Activated T-cell treated with anti-CD3 and anti-CD28 coated beads, Interleukin-2, amount 50 U/mL, for 24 hours (primary cell): ENCODE measurements at regions not wholly inside any gene's neighbourhood (a gene's known extent, or its start where the extent isn't known, plus 50 kb on each side); places are given as distances from the start of the nearest gene placed in this dataset.
"Not testable (repeated sequence)": the region's sequence is repeated elsewhere in the genome, so short reads cannot be mapped to it uniquely, and the experiment has no call there.

Source experiments
- DNase-seq: peaks from one replicate; pipeline ENCODE4 v3.0.0-alpha.2; 2020
- H3K27ac Mint-ChIP-seq: 2 replicates; pipeline ENCODE4 v1.8.0; 2020; ENCODE audit warnings: mild to moderate bottlenecking, mixed read lengths
- H3K27me3 Mint-ChIP-seq: 2 replicates; pipeline ENCODE4 v1.8.0; 2020; ENCODE audit warnings: mixed read lengths
- H3K36me3 Mint-ChIP-seq: 2 replicates; pipeline ENCODE4 v1.8.0; 2020; ENCODE audit warnings: low read depth, mixed read lengths
- H3K4me1 Mint-ChIP-seq: 2 replicates; pipeline ENCODE4 v1.8.0; 2020; ENCODE audit warnings: low read depth, mixed read lengths
- H3K4me3 Mint-ChIP-seq: 2 replicates; pipeline ENCODE4 v1.8.0; 2020; ENCODE audit warnings: mild to moderate bottlenecking, moderate library complexity, mixed read lengths
- H3K9me3 Mint-ChIP-seq: 2 replicates; pipeline ENCODE4 v1.8.0; 2020; ENCODE audit warnings: mixed read lengths

- H3K4me1 Mint-ChIP-seq, result no peaks in the 10 kb centered on the region
- DNase-seq, result no peak
- no peak overlapping the region for H3K4me3 Mint-ChIP-seq
These were observed 200.7 kb upstream of the ECI2 start for GRCh38 chr6:4336084-4336483.

GRCh38 chr6:4334158-4334740 is 198.9 kb upstream of the ECI2 start:
- H3K4me3 Mint-ChIP-seq, DNase-seq, H3K9me3 Mint-ChIP-seq, H3K27ac Mint-ChIP-seq, H3K4me1 Mint-ChIP-seq, H3K27me3 Mint-ChIP-seq, H3K36me3 Mint-ChIP-seq: not testable (repeated sequence)

More at GRCh38 chr6:4336084-4336483, 200.7 kb upstream of the ECI2 start:
- H3K27ac Mint-ChIP-seq, result no peak overlapping the region
- H3K36me3 Mint-ChIP-seq, result no peaks in the 10 kb centered on the region
- H3K9me3 Mint-ChIP-seq, result no peaks in the 10 kb centered on the region
- H3K27me3 Mint-ChIP-seq, result peaks cover 13% of the 10 kb centered on the region

- H3K27me3 Mint-ChIP-seq, result peaks cover 22% of the 10 kb centered on the region
- H3K4me3 Mint-ChIP-seq, result no peak overlapping the region
- H3K9me3 Mint-ChIP-seq, result no peaks in the 10 kb centered on the region
- no peaks in the 10 kb centered on the region for H3K4me1 Mint-ChIP-seq
- DNase-seq, result no peak
- no peaks in the 10 kb centered on the region for H3K36me3 Mint-ChIP-seq
- no peak overlapping the region for H3K27ac Mint-ChIP-seq
These were observed 192.5 kb upstream of the ECI2 start for GRCh38 chr6:4327841-4328240.

GRCh38 chr6:4324746-4325145 is 189.4 kb upstream of the ECI2 start:
- Mint-ChIP-seq H3K36me3 (no peaks in the 10 kb centered on the region), H3K9me3 (no peaks in the 10 kb centered on the region), H3K4me3 (no peak overlapping the region), H3K4me1 (no peaks in the 10 kb centered on the region), H3K27me3 (peaks cover 30% of the 10 kb centered on the region), H3K27ac (no peak overlapping the region)
- DNase-seq, result no peak

GRCh38 chr6:4323322-4323721 is 187.9 kb upstream of the ECI2 start:
- no peak for DNase-seq
- Mint-ChIP-seq H3K4me3 (no peak overlapping the region), H3K27me3 (peaks cover 38% of the 10 kb centered on the region), H3K36me3 (no peaks in the 10 kb centered on the region), H3K9me3 (no peaks in the 10 kb centered on the region), H3K27ac (no peak overlapping the region), H3K4me1 (no peaks in the 10 kb centered on the region)

- Mint-ChIP-seq H3K27me3 (peaks cover 42% of the 10 kb centered on the region), H3K4me3 (no peak overlapping the region), H3K4me1 (no peaks in the 10 kb centered on the region), H3K27ac (no peak overlapping the region), H3K36me3 (no peaks in the 10 kb centered on the region), H3K9me3 (no peaks in the 10 kb centered on the region)
- no peak for DNase-seq
These were observed 187.5 kb upstream of the ECI2 start for GRCh38 chr6:4322846-4323309.

- Mint-ChIP-seq H3K27ac (no peak overlapping the region), H3K4me3 (no peak overlapping the region), H3K27me3 (peaks cover 41% of the 10 kb centered on the region), H3K9me3 (no peaks in the 10 kb centered on the region), H3K36me3 (no peaks in the 10 kb centered on the region), H3K4me1 (no peaks in the 10 kb centered on the region)
- DNase-seq, result no peak
These were observed 186.9 kb upstream of the ECI2 start for GRCh38 chr6:4322134-4322845.

- Mint-ChIP-seq H3K27ac (no peak overlapping the region), H3K4me3 (no peak overlapping the region), H3K27me3 (peaks cover 36% of the 10 kb centered on the region), H3K9me3 (no peaks in the 10 kb centered on the region), H3K4me1 (no peaks in the 10 kb centered on the region), H3K36me3 (no peaks in the 10 kb centered on the region)
- no peak for DNase-seq
These were observed 185.5 kb upstream of the ECI2 start for GRCh38 chr6:4320860-4321259.

GRCh38 chr6:4319981-4320683 is 184.8 kb upstream of the ECI2 start:
- H3K27ac Mint-ChIP-seq, result no peak overlapping the region
- H3K9me3 Mint-ChIP-seq, result no peaks in the 10 kb centered on the region
- H3K4me1 Mint-ChIP-seq, result no peaks in the 10 kb centered on the region
- peaks cover 41% of the 10 kb centered on the region for H3K27me3 Mint-ChIP-seq
- no peak overlapping the region for H3K4me3 Mint-ChIP-seq
- no peak for DNase-seq
- H3K36me3 Mint-ChIP-seq, result no peaks in the 10 kb centered on the region

- no peak overlapping the region for H3K4me3 Mint-ChIP-seq
- no peaks in the 10 kb centered on the region for H3K36me3 Mint-ChIP-seq
- H3K27ac Mint-ChIP-seq, result no peak overlapping the region
- no peaks in the 10 kb centered on the region for H3K4me1 Mint-ChIP-seq
- DNase-seq, result no peak
- peaks cover 36% of the 10 kb centered on the region for H3K27me3 Mint-ChIP-seq
- peaks cover 3% of the 10 kb centered on the region for H3K9me3 Mint-ChIP-seq
These were observed 182.9 kb upstream of the ECI2 start for GRCh38 chr6:4318321-4318720.

GRCh38 chr6:4316867-4317400 is 181.6 kb upstream of the ECI2 start:
- no peaks in the 10 kb centered on the region for H3K36me3 Mint-ChIP-seq
- H3K4me3 Mint-ChIP-seq, result no peak overlapping the region
- no peak for DNase-seq
- peaks cover 16% of the 10 kb centered on the region for H3K9me3 Mint-ChIP-seq
- peaks cover 26% of the 10 kb centered on the region for H3K27me3 Mint-ChIP-seq
- H3K27ac Mint-ChIP-seq, result no peak overlapping the region
- no peaks in the 10 kb centered on the region for H3K4me1 Mint-ChIP-seq

GRCh38 chr6:4314201-4314707 is 178.9 kb upstream of the ECI2 start:
- H3K36me3 Mint-ChIP-seq, result no peaks in the 10 kb centered on the region
- no peak overlapping the region for H3K4me3 Mint-ChIP-seq
- no peak for DNase-seq
- H3K9me3 Mint-ChIP-seq, result peaks cover 38% of the 10 kb centered on the region
- H3K27ac Mint-ChIP-seq, result no peak overlapping the region
- no peaks in the 10 kb centered on the region for H3K4me1 Mint-ChIP-seq
- peaks cover 27% of the 10 kb centered on the region for H3K27me3 Mint-ChIP-seq

GRCh38 chr6:4313044-4313686 is 177.8 kb upstream of the ECI2 start:
- Mint-ChIP-seq H3K9me3 (peaks cover 38% of the 10 kb centered on the region), H3K27ac (no peak overlapping the region), H3K36me3 (no peaks in the 10 kb centered on the region), H3K4me1 (no peaks in the 10 kb centered on the region), H3K27me3 (peaks cover 17% of the 10 kb centered on the region), H3K4me3 (no peak overlapping the region)
- DNase-seq, result no peak
